SH-SY5Y (cell line): ENCODE measurements at regions not wholly inside any gene's neighbourhood (a gene's known extent, or its start where the extent isn't known, plus 50 kb on each side); places are given as distances from the start of the nearest gene placed in this dataset.

ENCODE experiments used
- GATA2 ChIP-seq: IDR thresholded peaks from 2 replicates; pipeline ENCODE4 v1.6.1; 2011; ENCODE audit warnings: mild to moderate bottlenecking, low read depth, low read length
- GATA3 ChIP-seq: IDR thresholded peaks from 2 replicates; pipeline ENCODE4 v1.6.1; 2011; ENCODE audit warnings: low read depth, mild to moderate bottlenecking, low read length, moderate library complexity

GRCh38 chr18:52008736-52009135 is 331.3 kb upstream of the DCC start:
- TF ChIP-seq GATA2 (no peak), GATA3 (no peak)
